ENCODE measurements at regions not wholly inside any gene's neighbourhood (a gene's known extent, or its start where the extent isn't known, plus 50 kb on each side); places are given as distances from the start of the nearest gene placed in this dataset.
"Not testable (repeated sequence)": the region's sequence is repeated elsewhere in the genome, so short reads cannot be mapped to it uniquely, and the experiment has no call there.

DNA sequence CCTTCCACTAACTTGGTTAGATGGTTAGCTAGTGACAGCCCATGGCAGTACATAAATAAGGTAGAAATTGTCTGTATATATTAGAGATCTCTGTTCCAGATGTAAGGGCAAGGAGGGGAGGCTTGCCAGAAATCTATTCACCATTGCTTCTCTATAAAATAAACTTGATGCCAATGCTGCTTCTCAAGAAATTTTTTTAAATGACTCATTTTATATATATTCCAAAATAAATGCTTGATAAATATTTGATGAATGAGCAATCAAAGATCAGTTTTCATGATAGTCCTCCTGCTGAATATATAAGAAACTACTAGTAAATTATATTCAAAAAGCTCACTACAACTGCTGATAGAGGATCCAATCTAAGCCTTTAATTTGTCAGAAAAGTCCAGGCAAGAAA, 710.6 kb upstream of the CCDC179 start:
- DNase-seq: no peak

DNA sequence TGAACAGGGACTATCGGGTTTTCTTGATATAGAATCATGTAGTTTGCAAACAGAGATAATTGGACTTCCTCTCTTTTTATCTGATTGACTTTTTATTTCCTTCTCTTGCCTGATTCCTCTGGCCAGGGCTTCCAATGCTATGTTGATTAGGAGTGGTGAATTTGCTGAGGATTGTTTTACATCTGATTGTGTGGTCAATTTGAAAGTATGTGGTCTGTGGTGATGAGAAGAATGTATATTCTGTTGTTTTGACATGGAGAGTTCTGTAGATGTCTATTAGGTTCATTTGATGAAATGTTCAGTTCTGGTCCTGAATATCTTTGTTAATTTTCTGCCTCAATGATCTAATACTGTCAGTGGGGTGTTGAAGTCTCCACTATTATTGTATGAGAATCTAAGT, 713.2 kb upstream of the CCDC179 start:
- no peak for DNase-seq

DNA sequence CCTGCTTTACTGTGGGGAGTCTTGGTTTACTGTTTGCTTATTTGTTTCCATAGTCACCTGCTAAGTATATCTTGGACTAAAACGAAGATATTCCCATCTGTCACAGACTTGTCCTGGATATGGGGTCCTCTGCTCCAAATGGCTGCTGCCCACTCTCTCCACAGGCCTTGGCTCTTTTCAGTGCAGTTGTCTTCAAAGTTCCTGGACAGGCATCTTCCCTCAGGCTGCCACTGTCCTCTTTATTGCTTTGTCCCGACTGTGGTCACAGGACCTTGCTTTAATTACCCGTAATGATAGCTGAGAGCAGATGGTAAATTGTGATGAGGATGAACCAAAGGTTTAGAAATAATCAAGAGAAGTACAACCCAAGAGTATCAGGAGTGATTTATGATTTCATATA, 713.9 kb upstream of the CCDC179 start:
- DNase-seq: no peak

DNA sequence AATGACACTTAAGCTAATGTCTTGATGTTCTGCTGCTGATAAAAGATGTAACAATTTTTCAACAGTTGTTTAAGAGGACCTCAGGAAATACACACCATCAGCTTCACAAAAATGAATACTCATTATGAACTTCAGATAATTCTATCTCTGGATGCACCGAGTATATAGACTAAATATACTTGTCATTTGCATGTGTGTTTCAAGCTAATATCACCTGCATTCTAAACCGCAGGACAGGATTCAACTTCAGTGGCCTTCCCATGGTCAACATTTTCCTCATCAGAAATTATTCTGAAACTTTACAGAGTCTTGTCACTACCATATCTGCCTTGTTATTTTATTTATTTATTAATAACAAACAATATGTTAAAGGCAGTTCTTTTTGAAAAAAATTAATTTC, 717.0 kb upstream of the CCDC179 start:
- no peak for DNase-seq

DNA sequence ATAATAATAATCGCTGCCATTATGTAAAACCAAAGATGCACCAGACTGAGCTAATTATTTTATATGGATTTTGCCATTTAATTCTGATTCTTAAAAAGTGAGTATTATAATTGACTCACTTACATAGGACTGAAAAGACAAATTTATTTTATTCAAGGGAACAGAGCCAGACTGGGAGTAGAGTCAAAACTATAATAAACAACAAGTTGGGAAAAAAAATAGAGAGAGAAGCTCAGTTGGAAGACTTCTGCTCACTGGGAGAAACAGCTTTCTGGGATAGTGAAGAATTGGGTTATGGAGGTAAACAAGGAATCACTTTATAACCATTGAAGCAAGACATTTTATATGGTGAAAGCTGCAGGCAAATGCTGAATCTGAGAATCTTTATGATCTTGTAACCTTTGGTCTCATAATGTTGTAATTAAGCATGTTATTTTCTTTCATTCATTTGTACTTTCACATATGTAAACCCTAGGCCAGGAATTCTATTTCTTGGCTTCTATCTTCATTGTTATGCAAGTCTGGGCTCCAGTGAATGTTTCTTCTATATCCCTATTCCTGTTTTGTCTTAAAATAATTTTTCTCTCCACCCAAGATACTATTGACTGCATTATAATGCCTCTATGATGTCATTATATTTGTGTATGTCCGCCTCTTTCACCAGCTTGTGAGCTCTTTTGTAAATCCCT, 725.3 kb upstream of the CCDC179 start:
- no peak for DNase-seq

DNA sequence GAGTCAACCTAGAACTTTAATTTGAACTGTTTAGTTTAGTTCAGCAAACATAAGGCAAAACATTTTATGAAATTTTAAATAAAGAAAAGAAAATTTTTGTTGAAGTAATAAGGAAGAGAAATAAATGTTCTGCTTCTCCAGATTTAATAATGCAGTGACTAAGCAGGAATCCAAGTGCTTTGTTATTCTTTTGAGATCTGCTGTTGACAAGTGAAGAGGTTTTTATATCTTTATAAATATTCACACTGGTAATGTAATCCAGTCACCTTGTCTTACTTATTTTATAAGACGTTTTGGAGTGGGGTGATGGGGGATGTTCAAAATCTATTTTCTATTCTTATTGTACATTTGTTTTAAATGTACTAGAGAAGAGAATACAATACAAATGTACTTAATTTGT, 725.9 kb upstream of the CCDC179 start:
- DNase-seq: no peak

DNA sequence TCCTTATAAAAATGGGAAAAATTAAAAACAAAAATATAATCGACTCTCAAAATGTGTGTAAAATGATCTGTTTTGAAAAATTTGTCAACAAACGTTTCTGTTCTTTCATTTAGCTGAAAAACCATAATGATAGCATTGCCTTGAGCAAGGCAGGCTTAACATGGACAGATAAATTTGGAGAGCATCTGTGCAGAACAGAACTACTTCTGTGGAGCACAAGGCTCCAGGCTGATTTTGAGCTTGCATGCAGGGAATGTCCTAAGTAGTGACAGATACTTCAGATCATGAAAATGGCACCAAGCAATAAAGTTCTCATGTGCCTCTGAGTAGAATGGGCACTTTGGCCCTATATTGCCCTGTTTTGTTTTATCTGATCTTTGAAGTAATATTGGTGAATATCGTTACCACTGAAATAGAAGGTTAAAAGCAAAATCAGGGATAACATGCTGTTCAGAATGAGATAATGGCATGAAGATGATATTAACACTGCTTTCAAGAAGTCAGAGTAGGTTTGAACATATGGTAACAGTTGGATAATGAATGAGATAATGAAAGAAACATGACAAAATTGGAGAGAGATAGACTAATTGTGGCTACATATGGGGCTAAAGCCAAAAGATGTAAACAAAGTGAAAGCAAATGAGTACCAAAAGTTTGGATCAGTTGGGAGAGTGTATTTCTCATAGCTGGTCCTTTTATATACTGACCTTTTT, 730.5 kb upstream of the CCDC179 start:
- DNase-seq: no peak

DNA sequence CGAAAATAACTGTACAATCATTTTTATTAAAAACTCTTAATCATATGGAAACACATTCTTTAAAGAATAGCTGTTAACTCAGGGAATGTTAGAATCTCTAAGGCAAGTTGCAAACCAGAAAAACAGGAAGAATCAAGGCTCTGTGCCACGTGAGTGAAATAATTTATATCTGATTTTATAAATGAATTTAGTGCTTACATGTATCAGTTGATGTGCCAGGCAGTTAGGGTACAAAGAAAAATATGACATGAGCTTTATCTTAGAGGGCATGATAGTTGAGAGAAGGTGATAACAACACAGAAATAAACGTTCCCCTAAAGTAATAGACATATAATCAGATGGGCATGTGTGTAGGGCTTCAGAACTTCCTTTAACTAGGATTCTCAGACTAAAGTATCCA, 734.5 kb upstream of the CCDC179 start:
- DNase-seq: no peak

DNA sequence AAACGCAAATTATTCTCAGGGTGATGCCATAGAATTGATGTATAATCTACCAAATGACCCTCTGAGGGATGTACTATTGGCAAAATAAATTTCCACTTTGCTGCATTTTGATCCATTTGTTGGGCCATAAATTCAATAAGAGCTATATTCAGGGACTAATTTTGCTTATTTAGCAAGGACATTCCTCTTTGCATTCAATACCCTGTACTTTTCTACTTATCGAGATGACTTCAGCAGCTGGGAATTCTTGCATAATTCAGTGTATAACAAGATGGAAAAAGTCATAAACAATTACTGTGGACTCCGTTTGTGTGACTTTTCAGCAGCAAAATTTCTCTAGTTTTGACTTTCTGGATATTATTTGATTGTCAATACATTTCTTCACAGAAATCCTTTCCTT, 744.7 kb upstream of the CCDC179 start:
- no peak for DNase-seq

DNA sequence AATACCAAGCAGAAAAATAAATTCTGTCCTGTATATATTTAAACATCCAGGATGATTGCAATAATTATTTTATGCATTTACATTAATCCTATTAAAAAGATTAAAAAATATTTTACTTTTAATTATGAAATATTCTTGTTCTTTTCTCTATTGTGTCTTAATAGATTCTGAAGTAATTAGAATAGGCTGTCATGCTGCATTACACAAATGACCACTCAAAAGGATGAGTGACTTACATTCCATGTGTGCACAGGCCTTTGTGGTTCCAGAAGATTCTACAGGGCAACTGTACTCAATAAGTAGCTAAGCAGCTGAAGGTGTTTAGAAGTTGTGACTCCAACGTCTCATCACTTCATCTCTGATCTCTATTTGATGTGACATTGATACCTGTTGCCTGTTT, 745.9 kb upstream of the CCDC179 start:
- DNase-seq: no peak

DNA sequence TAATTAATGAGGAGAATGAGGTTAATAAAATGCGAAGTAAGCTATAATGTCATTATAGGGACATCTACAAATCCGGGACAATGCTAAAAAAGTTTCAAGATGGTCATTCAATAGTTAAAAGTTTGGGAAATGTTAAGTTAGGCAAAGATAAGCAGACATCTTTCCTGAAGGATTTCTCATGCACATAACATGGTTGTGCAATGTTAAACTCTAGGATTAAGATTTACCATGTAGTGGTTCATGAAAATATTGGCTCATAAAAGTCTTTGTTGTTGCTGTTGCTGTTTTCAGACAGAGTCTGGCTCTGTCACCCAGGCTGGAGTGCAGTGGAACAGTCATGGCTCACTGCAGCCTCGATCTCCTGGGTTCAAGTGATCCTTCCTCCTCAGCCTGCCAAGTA, 751.5 kb upstream of the CCDC179 start:
- no peak for DNase-seq

DNA sequence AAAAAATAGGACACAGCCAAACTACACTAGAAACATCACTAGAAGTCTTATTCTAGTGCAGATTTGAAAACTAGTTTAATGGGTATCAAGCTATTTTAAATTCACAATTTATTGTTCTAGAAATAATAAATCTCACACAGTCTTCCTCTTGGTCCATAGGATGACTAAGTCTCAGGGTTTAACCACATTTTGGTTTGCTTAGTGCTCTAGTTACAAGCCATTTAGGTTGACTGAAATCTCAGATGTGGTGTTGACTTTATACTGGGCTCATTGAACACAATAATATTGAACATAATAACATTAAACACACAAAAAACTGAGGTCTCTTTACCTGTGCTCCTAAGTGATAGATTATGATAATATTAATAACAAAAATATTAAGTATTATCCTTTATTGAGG, 760.3 kb upstream of the CCDC179 start:
- no peak for DNase-seq

DNA sequence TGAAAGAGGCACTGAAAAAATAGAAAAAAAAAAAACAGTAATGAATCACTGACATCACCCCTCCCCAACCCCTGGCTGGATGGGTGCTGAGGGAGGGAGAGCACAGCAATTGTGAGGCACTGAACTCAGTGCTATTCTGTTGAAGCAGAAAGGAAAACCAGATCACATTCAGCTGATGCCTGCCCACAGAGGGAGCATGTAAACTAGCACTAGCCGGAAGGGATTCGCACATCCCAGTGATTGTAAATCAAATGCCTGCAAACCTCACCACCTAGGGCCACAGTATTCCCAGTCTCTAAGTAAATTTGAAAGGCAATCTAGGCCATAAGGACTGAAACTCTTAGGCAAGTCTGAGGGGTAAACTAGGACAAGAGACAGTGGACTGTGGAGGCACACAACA, 772.0 kb upstream of the CCDC179 start:
- DNase-seq: no peak

DNA sequence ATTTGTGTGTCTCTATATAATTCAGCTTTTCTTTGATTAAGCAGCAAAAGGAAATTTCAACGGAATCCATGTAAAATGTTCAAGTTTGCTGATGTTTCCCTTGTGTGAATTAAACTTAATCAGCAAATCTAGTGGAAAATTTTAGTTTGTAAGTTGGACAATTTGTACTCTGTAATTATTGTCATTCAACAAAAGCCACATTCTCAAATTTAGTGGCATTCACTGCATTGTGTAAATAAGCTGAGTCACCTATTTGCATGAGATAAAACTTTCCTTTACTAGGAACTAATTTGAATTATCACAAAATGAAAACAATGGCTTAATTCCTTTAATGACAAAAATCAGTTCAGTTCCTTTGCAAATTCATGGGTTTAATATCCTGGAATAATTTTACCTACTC, 784.2 kb upstream of the CCDC179 start:
- DNase-seq: no peak

DNA sequence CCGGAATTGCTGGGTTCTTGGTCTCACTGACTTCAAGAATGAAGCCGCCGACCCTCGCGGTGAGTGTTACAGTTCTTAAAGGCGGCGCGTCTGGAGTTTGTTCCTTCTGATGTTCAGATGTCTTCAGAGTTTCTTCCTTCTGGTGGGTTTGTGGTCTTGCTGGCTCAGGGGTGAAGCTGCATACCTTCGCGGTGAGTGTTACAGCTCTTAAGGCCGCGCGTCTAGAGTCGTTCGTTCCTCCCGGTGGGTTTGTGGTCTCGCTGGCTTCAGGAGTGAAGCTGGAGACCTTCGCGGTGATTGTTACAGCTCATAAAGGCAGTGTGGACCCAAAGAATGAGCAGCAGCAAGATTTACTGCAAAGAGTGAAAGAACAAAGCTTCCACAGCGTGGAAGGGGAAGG, 792.1 kb upstream of the CCDC179 start:
- not testable (repeated sequence) for DNase-seq

DNA sequence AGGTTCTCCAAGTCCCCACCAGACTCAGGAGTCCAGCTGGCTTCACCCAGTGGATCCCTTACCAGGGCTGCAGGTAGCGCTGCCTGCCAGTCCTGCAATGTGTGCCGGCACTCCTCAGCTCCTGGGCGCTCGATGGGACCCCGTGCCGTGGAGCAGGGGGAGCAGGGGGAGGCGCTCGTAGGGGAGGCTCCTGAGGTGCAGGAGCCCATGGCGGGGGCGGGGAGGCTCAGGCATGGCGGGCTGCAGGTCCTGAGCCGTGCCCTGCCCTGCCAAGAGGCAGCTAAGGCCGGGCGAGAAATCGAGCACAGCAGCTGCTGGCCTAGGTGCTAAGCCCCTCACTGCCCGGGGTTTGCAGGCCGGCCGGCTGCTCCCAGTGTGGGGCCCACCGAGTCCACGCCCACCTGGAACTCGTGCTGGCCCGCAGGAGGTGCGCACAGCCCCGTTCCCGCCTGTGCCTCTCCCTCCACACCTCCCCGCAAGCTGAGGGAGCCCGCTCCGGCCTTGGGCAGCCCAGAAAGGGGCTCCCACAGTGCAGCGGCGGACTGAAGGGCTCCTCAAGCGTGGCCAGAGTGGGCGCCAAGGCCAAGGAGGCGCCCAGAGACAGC, 792.9 kb upstream of the CCDC179 start:
- no peak for DNase-seq

DNA sequence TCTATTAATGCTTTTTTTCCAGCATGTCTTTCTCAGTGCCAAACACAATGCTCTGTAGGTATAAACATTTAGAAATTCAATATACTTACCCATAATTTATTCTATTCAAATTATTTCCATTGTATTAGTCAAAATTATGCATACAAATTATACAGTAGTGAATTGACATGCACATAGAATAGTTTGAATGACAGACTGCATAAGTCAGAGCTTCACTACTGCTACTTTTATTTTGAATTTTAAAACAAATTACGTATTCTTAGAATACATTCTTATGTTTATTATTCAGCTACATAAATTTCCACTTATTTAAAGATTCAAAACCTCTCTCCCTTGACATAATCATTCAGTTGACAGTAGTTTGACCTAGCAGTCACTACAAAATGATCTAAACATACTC, 808.0 kb upstream of the CCDC179 start:
- DNase-seq: no peak

DNA sequence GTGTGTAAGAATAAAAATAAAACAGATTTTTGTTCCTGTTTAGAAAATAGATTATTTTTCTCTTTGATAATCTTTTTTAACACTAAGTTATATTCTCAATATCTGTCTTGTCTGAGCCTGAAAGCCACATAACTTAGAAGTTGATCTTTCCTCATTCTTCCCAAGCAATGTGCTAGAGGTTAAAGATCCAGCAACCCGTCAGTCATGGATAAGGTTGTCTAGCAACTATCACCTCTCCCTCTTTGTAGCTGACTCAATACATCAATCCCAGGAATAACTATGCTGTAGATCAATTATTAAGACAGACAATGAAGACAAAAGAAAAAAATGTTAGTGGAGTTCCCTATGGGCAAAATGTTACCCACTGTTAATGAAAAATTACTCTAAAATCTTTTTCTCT, 813.1 kb upstream of the CCDC179 start:
- no peak for DNase-seq

DNA sequence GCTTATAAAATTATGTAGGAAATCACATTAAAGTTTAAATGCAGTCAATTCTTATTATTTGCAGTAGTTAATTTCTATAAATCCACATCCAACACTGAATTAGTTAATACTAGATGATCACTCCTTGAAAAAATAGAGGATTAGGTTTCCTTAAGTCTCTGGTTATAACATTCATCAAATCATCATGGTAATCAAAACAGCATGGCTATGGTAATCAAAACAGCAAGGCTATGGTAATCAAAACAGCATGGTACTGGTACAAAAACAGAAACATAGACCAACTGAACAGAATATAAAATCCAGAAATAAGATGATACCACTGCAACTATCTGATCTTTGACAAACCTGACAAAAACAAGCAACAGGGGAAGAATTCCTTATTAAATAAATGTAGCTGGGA, 814.6 kb upstream of the CCDC179 start:
- no peak for DNase-seq

DNA sequence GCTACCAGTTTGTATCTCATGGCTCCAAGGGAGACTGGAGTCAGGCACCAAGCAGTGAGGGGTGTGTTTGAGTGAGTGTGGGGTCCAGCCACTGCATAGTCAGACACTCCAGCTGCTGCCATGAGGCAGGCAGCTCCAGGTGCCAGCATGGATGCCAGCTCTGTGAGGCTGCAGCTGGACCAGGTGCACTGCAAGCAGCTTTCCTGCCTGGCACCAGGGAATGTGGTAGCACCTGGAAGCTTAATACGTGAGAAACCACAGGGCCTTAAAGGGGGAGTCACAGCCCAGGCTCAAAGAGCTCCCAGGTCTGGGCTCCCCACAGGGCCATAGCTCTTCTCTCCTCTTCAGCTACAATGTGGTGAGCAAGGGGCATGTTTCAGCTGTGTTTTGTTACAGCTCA, 817.8 kb upstream of the LUZP2 start:
- DNase-seq: no peak

DNA sequence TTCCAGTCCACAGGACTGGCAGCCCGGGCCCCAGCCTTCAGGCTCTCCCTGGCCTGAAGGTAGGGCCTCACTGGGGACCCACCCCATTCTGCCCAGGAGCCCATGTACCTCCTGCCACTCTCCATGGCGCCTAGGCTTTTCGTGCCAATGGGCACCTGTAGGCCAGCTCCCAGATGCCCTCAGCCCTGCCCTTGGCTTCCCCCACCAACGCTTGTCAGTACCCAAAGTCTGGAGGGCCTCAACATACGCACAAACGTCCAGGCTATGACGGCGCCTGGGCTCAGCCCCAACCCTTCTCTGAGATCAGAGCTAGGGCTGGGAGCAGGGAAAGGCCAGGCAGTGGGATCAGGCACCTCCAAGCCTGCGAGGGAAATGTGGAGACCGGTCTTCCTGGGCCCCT, 816.9 kb upstream of the LUZP2 start:
- DNase-seq: no peak

DNA sequence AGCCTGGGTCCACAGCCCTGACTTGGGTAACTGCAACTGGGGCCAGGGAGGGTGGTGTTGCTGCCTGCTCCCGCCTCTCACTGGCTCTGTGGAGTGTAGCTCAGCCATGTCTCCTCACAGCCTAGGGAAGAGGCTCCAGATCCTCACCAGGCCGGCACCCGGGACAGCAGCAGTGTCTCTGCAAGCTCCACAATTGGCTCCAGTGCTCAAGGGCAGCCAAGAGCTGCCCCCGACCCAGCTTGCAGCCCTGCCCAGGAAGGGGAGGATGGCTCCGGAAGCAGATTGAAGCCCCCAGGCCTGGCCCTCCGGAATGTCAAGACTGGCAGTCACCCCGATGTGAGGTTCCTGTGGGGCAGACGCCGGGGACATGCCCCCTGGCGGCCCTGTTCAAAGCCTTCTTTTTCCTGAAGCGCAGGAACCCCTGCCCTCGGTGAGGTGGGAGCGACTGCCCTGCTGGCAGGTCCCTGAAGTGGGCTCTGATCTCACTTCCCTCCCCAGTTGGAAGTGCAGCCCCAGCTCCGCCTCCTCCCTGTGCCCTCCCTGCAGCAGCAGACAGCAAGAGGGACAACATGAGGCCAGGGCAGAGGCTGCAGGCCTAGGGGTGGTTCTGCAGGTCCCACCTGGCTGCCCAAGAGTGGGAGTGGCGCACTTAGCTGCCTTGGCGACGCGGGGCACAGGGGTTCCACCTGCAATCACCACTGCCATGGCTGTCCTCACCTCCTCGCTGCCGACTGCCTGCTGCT, 816.2 kb upstream of the LUZP2 start:
- DNase-seq: no peak

DNA sequence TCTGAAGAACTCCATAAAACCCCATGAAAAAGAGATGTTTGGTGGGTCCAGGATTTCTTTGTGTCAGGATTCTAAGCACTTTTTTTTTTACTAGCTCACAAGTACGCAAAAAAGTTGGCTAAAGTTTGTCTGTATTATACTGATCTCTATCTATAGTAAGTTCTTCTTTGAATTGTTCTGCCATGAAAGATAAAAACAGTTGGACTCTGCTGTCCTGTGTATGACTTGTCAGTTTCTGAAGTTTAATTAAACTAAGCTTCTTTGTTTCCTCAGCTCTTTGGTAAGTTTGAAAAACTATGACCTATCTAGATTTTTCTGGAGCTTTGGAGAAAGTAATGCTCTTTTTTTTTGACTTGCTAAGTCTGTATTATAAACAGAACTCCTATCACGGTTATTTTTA, 812.2 kb upstream of the LUZP2 start:
- no peak for DNase-seq

DNA sequence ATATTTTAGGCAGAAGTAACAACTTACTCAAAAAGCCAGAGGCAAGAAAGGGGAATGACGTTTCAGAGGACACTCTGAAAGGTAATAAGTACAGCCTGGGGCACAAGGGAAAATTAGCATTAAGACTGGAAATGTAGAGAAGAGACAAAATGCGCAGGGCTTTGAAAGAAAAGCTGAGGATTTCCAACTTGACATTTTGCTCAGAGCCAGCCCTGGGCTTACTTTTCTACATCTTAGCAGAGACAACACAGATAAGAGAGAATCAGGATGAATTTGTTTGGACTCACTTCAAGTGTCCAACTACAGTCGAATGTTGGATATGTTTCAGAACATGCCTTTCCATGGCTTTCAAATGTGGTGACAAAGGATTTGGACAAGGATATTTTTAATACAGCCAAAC, 808.9 kb upstream of the LUZP2 start:
- no peak for DNase-seq

Measured in NCI-H1694 treated with DMSO at 0.1 percent for 48 hours (cell line).